GM18861 (cell line): ENCODE measurements at regions not wholly inside any gene's neighbourhood (a gene's known extent, or its start where the extent isn't known, plus 50 kb on each side); places are given as distances from the start of the nearest gene placed in this dataset.
"Not testable (repeated sequence)": the region's sequence is repeated elsewhere in the genome, so short reads cannot be mapped to it uniquely, and the experiment has no call there.

Experiments used
- ATAC-seq: cut with Tn5 transposase; IDR thresholded peaks from one replicate; pipeline ENCODE4 v1.9.1; 2021; ENCODE audit not compliant: unreplicated experiment

DNA sequence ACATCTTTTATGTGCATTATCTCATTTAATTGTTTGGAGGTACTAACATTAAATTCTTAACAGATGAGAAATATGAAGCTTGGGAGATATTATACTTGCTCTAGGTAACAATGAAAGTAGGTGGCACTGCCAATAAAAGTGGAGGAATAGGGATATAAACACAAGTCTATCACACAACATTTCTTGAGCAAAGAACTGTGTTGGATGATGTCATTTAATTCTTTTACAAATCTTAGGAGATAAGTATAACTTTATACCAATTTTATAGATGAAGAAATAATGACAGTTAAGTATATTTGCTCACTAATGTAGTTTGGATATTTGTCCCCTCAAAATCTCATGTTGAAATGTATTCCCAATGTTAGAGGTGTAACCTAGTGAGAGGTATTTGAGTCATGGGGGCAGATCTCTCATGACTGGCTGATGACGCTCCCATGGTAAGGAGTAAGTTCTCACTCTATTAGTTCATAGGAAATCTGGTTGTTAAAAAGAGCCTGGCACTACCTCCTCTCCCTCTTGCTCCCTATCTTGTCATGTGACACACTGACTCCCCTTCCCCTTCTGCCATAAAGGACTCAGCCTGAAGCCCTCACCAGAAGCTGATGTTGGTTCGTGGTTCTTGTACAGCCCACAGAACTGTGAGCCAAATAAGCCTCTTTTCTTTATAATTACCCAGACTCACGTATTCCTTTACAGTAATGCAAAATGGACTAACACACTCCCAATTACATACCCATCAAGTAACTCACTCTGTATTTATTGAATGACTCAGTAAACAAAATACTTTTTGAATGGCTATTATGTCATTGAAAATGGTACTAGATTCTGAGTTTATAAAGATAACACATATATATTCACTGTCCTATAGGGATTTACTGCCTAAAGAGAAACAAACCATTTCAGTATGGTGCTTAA is 146.8 kb upstream of the KITLG start:
- no peak for ATAC-seq

GRCh38 chr12:88725592-88726143 is 145.4 kb upstream of the KITLG start:
- no peak for ATAC-seq

GRCh38 chr12:88723219-88723618 is 142.9 kb upstream of the KITLG start:
- no peak for ATAC-seq

- no peak for ATAC-seq
Measured at GRCh38 chr12:88720785-88721650, 140.7 kb upstream of the KITLG start.

DNA sequence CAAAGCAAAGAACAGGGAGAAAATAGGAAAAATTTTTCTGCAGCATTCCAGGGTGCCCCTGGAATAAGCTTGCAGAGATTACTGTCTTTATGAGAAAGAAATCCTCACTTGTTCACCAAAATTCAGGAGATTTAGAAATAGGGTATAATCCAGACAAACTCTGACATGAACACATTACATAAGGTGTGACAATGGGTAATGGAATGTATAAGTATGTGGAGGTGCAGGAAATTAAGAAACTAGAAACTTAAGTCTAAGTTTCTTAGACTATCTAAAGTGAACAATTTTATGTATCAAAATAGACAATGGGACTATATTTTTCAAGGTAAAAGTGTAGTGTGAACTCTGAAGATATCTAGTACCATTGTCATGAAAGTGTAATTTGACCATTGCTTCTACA is 140.0 kb upstream of the KITLG start:
- ATAC-seq = no peak

DNA sequence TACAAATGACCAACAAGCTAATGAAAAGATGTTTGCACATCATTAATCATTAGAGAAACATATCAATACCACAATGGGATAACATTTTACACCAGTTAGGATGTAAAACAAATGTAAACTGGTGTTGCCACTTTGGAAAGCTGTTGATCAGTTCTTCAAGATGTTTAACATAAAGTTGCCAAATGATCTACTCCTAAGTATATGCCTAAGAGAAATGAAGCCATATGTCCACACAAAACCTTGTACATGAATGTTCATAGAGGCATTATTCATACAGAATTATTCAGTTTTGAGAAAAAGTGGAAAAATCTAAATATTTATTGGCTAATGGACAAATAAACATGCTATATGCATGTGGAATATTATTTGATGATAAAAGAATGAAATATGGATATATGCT is 136.9 kb upstream of the KITLG start:
- ATAC-seq = no peak

DNA sequence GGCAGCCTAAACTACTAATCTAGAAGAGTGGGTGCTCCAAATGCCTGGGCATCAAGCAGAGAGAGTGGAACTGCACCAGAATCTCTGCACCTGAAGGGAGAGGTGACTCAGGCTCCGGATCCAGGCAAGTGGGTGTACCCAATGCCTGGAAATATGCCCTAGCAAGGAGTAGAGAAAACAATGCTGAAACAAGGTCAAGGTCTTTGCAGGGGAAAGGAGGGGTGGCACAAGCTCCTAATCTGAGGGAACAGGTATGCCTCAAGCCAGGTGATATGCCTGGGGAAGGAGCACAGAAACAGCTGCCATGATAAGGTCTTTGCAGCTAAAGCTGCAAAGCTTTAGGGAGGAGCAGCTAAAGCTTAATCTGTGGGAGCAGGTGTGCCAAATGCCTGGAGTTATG is 136.0 kb upstream of the KITLG start:
- no peak for ATAC-seq

- no peak for ATAC-seq
Measured at GRCh38 chr12:88715673-88716072, 135.4 kb upstream of the KITLG start.

DNA sequence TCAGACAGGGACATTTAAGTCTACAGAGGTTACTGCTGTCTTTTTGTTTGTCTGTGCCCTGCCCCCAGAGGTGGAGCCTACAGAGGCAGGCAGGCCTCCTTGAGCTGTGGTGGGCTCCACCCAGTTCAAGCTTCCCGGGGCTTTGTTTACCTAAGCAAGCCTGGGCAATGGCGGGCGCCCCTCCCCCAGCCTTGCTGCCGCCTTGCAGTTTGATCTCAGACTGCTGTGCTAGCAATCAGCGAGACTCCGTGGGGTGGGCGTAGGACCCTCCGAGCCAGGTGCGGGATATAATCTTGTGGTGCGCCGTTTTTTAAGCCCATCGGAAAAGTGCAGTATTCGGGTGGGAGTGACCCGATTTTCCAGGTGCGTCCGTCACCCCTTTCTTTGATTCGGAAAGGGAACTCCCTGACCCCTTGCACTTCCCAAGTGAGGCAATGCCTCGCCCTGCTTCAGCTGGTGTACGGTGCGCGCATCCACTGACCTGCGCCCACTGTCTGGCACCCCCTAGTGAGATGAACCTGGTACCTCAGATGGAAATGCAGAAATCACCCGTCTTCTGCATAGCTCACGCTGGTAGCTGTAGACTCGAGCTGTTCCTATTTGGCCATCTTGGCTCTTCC is 134.1 kb upstream of the KITLG start:
- not testable (repeated sequence) for ATAC-seq

GRCh38 chr12:88707800-88708199 is 127.5 kb upstream of the KITLG start:
- ATAC-seq = no peak

DNA sequence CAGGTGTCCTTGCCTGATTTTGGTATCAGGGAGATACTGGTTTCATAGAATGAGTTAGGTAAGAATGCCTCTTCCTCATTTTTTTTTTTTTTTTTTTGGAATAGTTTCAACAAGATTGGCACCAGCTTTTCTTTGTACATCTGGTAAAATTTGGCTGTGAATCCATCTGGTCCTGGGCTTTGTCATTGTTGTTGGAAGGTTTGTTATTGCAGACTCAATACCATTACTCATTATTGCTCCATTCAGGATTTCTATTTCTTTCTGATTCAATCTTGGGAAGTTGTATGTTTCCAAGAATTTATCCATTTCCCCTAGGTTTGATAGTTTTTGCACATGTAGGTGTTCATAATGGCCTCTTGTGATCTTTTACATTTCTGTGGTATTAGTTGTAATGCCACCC is 126.0 kb upstream of the KITLG start:
- ATAC-seq = no peak

DNA sequence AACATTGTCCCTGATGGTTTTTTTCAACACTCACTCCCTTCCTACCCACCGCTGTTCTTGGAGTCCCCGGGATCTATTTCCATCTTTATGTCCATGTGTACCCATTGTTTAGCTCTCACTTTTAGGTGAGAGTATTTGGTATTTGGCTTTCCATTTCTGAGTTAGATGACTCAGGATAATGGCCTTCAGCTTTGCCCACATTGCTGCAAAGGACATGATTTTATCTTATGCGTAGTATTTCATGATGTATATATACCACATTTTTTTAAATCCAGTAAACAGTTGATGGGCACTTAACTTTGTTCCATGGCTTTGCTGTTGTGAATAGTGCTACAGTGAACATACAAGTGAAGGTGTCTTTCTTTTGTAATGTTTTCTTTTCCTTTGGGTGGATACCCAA is 123.5 kb upstream of the KITLG start:
- ATAC-seq = no peak

- ATAC-seq = no peak
Measured at GRCh38 chr12:88698471-88698870, 118.2 kb upstream of the KITLG start.

DNA sequence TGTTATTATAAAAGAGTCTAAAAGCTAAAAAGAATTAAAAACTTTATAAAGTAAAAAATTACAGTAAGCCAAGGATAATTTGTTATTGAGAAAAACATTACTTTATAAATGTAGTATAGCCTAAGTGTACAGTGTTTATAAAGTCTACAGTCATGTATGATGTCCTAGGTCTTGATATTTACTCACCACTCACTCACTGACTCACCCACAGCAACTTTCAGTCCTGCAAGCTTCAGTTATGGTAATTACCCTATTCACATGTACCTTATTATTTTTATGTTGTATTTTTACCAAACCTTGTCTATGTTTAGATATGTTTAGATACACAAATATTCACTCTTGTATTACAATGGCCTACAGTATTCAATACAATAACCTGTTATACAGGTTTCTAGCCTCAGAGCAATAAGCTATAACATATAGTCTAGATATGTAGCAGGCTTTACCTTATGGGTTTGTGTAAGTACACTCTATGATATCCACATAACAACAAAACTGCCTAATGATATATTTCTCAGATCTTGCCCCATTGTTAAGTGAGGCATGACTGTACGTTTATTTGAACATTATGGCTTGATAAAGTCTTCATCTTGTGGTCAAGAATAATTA is 113.7 kb upstream of the KITLG start:
- ATAC-seq = no peak

- no peak for ATAC-seq
Measured at GRCh38 chr12:88691811-88692210, 111.5 kb upstream of the KITLG start.

DNA sequence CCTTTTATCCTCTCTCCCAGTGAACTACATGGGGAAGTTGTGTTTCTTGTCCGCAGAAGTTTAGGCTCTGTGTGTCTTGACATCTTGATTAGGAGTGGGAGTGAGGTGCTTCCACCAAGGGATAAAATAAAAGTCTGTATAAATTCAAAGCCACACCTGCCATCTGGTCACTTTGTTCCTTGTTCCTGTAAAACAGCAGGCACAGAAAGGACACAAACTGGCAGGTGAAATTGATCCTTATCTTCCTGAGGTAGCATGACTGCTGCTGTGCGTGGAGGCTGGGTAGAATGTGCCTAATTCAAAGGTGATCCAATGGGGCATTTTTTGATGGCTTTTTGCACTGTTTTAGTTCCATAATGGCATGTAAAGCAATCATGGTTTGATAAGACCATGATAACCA is 104.3 kb upstream of the KITLG start:
- no peak for ATAC-seq

- ATAC-seq = no peak
Measured at GRCh38 chr12:88684170-88684569, 103.9 kb upstream of the KITLG start.

DNA sequence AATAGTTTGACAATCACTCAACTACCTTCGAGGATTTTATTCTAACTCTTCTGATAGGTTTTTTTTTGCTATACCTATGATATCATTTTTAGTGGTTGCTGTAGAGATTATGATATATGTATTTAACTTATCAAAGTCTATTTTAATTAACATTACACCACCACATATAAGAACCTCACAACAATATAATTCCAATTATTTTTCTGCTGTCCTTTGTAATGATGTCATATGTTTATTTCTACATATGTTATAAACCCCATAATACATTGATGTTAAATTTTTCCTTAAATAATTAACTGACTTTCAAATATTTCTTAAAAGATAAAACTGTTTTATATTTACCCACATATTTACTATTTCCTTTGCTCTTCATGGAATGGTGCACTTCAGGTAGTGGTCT is 103.4 kb upstream of the KITLG start:
- ATAC-seq = no peak

GRCh38 chr12:88681271-88681670 is 101.0 kb upstream of the KITLG start:
- ATAC-seq = no peak

- ATAC-seq = no peak
Measured at GRCh38 chr12:88677464-88677863, 97.2 kb upstream of the KITLG start.

- not testable (repeated sequence) for ATAC-seq
Measured at GRCh38 chr12:88667615-88668014, 87.3 kb upstream of the KITLG start.
